IMR-90 (cell line): ENCODE measurements at regions not wholly inside any gene's neighbourhood (a gene's known extent, or its start where the extent isn't known, plus 50 kb on each side); places are given as distances from the start of the nearest gene placed in this dataset.

Experiments used
- CEBPB ChIP-seq: IDR thresholded peaks from 2 replicates; pipeline ENCODE4 v1.6.1; 2012; ENCODE audit warnings: low read depth, low read length, improper control_type of control experiment
- CHD1 ChIP-seq: IDR thresholded peaks from 2 replicates; pipeline ENCODE4 v1.6.1; 2012; ENCODE audit warnings: low read depth, low read length, improper control_type of control experiment
- FOS ChIP-seq: fragments of 150-350 bp; IDR thresholded peaks from 2 replicates; pipeline ENCODE4 v1.6.1; 2016; ENCODE audit warnings: low read depth, low read length
- MXI1 ChIP-seq: IDR thresholded peaks from 2 replicates; pipeline ENCODE4 v1.6.1; 2012; ENCODE audit warnings: low read depth, mild to moderate bottlenecking, low read length, moderate library complexity, borderline replicate concordance
- POLR2A ChIP-seq: IDR thresholded peaks from 2 replicates; pipeline ENCODE4 v1.6.1; 2012; ENCODE audit warnings: mild to moderate bottlenecking, low read depth, low read length
- RAD21 ChIP-seq: IDR thresholded peaks from 2 replicates; pipeline ENCODE4 v1.6.1; 2012; ENCODE audit warnings: low read length, improper control_type of control experiment
- RCOR1 ChIP-seq: IDR thresholded peaks from 2 replicates; pipeline ENCODE4 v1.6.1; 2012; ENCODE audit warnings: mild to moderate bottlenecking, low read length, improper control_type of control experiment; ENCODE audit not compliant: insufficient replicate concordance
- RFX5 ChIP-seq: IDR thresholded peaks from 2 replicates; pipeline ENCODE4 v1.8.0; 2012; ENCODE audit warnings: low read depth, mild to moderate bottlenecking, low read length, moderate library complexity
- SMC3 ChIP-seq: fragments of 150-350 bp; IDR thresholded peaks from 2 replicates; pipeline ENCODE4 v1.6.1; 2016; ENCODE audit warnings: low read depth, mild to moderate bottlenecking, antibody characterized with exemption, low read length, moderate library complexity
- USF2 ChIP-seq: fragments of 150-350 bp; IDR thresholded peaks from 2 replicates; pipeline ENCODE4 v1.6.1; 2017; ENCODE audit warnings: mild to moderate bottlenecking, antibody characterized with exemption, low read length, low read depth
- TF ChIP-seq, protein P1 (sequence below): conservative IDR thresholded peaks from 2 replicates; pipeline ENCODE4 v1.5.1; 2012; ENCODE audit warnings: mild to moderate bottlenecking, low read depth, low read length, improper control_type of control experiment

- no peak for TF ChIP-seq SMC3
- TF ChIP-seq, protein P1, sequence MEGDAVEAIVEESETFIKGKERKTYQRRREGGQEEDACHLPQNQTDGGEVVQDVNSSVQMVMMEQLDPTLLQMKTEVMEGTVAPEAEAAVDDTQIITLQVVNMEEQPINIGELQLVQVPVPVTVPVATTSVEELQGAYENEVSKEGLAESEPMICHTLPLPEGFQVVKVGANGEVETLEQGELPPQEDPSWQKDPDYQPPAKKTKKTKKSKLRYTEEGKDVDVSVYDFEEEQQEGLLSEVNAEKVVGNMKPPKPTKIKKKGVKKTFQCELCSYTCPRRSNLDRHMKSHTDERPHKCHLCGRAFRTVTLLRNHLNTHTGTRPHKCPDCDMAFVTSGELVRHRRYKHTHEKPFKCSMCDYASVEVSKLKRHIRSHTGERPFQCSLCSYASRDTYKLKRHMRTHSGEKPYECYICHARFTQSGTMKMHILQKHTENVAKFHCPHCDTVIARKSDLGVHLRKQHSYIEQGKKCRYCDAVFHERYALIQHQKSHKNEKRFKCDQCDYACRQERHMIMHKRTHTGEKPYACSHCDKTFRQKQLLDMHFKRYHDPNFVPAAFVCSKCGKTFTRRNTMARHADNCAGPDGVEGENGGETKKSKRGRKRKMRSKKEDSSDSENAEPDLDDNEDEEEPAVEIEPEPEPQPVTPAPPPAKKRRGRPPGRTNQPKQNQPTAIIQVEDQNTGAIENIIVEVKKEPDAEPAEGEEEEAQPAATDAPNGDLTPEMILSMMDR: no peak
- TF ChIP-seq MXI1: no peak
- no peak for TF ChIP-seq POLR2A
- TF ChIP-seq FOS: no peak
- TF ChIP-seq CHD1: no peak
- TF ChIP-seq RFX5: no peak
- no peak for TF ChIP-seq RCOR1
- TF ChIP-seq CEBPB: no peak
- no peak for TF ChIP-seq USF2
- TF ChIP-seq RAD21: no peak
Observed at GRCh38 chr7:22557167-22557566, 57.2 kb upstream of the STEAP1B start.
